Suprapubic skin (tissue), 4 donors: ENCODE measurements at regions not wholly inside any gene's neighbourhood (a gene's known extent, or its start where the extent isn't known, plus 50 kb on each side); places are given as distances from the start of the nearest gene placed in this dataset.

Source experiments
- DNase-seq, 2 donors: peaks; one replicate each; pipeline ENCODE4 v3.0.0-alpha.2; 2019; ENCODE audit warnings: low spot score in 2 of 2
- H3K27ac ChIP-seq: fragments of 200-600 bp; sonication (generic); one replicate; pipeline ENCODE4 v1.5.1; 2019
- H3K27me3 ChIP-seq: fragments of 200-600 bp; sonication (generic); one replicate; pipeline ENCODE4 v1.5.1; 2019
- H3K36me3 ChIP-seq: fragments of 200-600 bp; sonication (generic); one replicate; pipeline ENCODE4 v1.5.1; 2019
- H3K4me1 ChIP-seq: fragments of 200-600 bp; sonication (generic); one replicate; pipeline ENCODE4 v1.5.1; 2019
- H3K4me3 ChIP-seq: fragments of 200-600 bp; sonication (generic); one replicate; pipeline ENCODE4 v1.5.1; 2019; ENCODE audit warnings: mild to moderate bottlenecking
- H3K9me3 ChIP-seq: fragments of 200-600 bp; sonication (generic); one replicate; pipeline ENCODE4 v1.5.1; 2019
- EP300 ChIP-seq: sonication (generic); formaldehyde crosslinking; IDR thresholded peaks from one replicate; pipeline ENCODE4 v1.6.1; 2017; ENCODE audit warnings: antibody characterized with exemption
- POLR2A ChIP-seq, 2 donors: fragments of 450-650 bp; IDR thresholded peaks; one replicate each; pipeline ENCODE4 v1.6.1; 2017; ENCODE audit warnings: antibody characterized with exemption in 2 of 2, mild to moderate bottlenecking in 2 of 2, moderate library complexity in 2 of 2
- POLR2AphosphoS5 ChIP-seq, 3 donors: sonication (generic); formaldehyde crosslinking; IDR thresholded peaks; one replicate each; pipeline ENCODE4 v1.6.1; 2017; ENCODE audit warnings: antibody characterized with exemption in 3 of 3
- WGBS: methylation state at CpG from one replicate; pipeline ENCODE4 v1.1.5; 2018; 5-methylcytosine and 5-hydroxymethylcytosine counted together
- TF ChIP-seq, protein P1 (sequence below), 2 donors: fragments of 200-600 bp in 1 of 2; fragments of 450-650 bp in 1 of 2; sonication (generic) in 1 of 2; IDR thresholded peaks; one replicate each; pipeline ENCODE4 v1.5.1; 2016 to 2019; ENCODE audit warnings: antibody characterized with exemption in 2 of 2, mild to moderate bottlenecking in 1 of 2, moderate library complexity in 1 of 2

DNA sequence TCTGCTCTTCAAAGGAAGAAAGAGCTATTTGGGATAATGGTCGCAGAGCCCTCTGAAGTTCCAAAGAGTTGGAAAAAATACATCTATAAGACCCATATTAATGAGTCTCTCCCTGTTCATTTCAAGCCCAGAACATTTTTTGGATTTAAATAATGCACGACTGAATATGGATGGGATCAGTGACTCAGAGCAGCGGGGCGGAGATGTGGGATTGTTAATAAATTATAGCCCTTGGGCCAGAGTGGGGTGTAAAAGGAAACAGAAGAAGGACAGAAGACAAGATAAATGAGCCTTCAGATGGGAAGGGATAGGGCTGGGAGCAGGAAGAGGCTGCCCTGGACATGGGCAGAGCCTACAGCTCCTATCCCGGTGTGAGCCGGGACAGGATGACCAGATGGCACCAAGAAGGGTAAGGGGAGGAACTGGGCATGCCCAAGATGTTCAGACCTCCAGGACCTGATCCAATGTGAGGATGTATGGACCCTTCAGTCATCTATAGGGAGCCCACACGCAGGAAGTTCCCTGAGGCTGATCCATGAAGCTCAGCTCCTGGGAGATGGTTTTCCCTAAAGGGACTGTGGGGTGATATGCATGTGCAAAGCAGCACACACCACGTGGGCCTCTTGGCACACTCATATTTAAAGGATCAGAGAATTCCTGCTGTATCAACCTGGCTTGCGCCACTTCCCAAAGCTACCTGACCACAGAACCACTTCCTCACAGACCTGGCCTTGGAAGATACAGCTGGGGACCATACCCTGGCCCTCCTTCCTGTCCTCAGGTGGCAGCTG, 96.1 kb upstream of the PLXNA4 start:
- DNase-seq = no peak
- Histone ChIP-seq H3K27me3 (no peaks in the 10 kb centered on the region), H3K36me3 (no peaks in the 10 kb centered on the region), H3K9me3 (no peaks in the 10 kb centered on the region), H3K27ac (no peak overlapping the region), H3K4me1 (no peaks in the 10 kb centered on the region), H3K4me3 (no peak overlapping the region)
- TF ChIP-seq POLR2AphosphoS5 (IDR thresholded peaks at IDR 0.05) (no peak), POLR2A (IDR thresholded peaks at IDR 0.05) (no peak)
- TF ChIP-seq, protein P1, sequence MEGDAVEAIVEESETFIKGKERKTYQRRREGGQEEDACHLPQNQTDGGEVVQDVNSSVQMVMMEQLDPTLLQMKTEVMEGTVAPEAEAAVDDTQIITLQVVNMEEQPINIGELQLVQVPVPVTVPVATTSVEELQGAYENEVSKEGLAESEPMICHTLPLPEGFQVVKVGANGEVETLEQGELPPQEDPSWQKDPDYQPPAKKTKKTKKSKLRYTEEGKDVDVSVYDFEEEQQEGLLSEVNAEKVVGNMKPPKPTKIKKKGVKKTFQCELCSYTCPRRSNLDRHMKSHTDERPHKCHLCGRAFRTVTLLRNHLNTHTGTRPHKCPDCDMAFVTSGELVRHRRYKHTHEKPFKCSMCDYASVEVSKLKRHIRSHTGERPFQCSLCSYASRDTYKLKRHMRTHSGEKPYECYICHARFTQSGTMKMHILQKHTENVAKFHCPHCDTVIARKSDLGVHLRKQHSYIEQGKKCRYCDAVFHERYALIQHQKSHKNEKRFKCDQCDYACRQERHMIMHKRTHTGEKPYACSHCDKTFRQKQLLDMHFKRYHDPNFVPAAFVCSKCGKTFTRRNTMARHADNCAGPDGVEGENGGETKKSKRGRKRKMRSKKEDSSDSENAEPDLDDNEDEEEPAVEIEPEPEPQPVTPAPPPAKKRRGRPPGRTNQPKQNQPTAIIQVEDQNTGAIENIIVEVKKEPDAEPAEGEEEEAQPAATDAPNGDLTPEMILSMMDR (IDR thresholded peaks at IDR 0.05) = no peak
- WGBS = 86% methylated on average over 8 of the region's 9 CpGs

DNA sequence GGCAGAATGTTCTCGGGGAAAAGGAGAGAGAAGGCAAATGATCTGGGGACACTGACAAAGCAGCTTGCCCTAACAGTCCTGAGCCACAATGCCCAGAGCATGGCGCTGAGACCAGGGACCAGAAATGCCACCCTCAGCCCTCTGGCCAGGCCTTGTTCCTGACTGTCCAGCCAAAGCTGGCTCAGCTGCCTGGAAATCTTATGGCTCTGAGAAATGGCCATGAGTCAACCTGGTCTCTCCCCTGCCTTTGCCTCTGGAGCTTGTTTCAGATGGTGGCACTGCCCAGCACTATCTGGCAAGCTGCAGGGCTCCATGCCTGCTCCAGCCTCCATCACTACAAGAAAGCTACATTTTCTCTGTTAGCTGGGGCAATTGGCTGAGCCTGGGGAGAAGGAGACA, 90.5 kb upstream of the PLXNA4 start:
- WGBS = 86% methylated on average over 2 of the region's 2 CpGs

DNA sequence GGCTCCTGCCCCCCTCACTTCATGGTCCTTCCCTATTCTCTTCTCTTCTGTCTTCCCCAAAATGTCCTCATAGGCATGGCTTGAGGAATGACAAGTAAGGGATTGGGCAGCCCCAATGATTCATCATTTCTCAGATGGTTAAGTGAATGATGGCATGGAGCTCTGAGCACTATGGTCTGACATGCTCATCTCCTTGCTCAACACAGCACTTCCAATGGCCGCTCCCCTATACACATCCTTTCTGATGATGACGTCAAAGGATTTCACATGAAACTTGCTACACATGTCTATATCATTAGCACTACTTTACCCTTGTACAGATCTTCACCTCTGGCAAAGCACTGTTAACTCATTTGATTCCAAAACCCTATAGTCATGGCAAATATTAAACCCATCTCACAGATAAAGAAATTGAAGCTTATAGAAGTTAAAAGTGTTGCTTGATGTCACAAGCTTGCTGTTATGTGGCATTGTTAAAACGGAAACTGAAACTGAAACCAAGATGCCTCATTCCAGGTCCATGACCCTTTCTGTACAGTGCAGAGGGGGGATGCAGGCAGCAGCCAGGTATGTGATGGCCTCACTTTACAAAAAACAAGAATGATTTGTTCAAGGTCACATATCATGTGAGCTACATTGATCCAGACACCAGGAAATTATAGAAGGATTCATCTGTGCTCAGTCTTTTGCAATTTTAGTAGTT, 90.0 kb upstream of the PLXNA4 start:
- Histone ChIP-seq H3K36me3 (no peaks in the 10 kb centered on the region), H3K27me3 (no peaks in the 10 kb centered on the region), H3K4me3 (no peak overlapping the region), H3K4me1 (no peaks in the 10 kb centered on the region), H3K27ac (no peak overlapping the region), H3K9me3 (no peaks in the 10 kb centered on the region)
- TF ChIP-seq POLR2A (IDR thresholded peaks at IDR 0.05) (no peak), POLR2AphosphoS5 (IDR thresholded peaks at IDR 0.05) (no peak), EP300 (no peak)
- TF ChIP-seq, protein P1 (IDR thresholded peaks at IDR 0.05) = no peak
- 74% methylated on average over 3 of the region's 3 CpGs for WGBS
- no peak for DNase-seq

More for the DNA sequence above, 90.5 kb upstream of the PLXNA4 start:
- H3K4me3 ChIP-seq = no peak overlapping the region
- H3K9me3 ChIP-seq = no peaks in the 10 kb centered on the region
- no peak overlapping the region for H3K27ac ChIP-seq
- H3K36me3 ChIP-seq = no peaks in the 10 kb centered on the region
- no peak for TF ChIP-seq POLR2A (IDR thresholded peaks at IDR 0.05)
- TF ChIP-seq, protein P1 (IDR thresholded peaks at IDR 0.05) = no peak
- TF ChIP-seq POLR2AphosphoS5 (IDR thresholded peaks at IDR 0.05) = no peak
- TF ChIP-seq EP300 = no peak
- no peaks in the 10 kb centered on the region for H3K27me3 ChIP-seq
- DNase-seq = no peak
- H3K4me1 ChIP-seq = no peaks in the 10 kb centered on the region

DNA sequence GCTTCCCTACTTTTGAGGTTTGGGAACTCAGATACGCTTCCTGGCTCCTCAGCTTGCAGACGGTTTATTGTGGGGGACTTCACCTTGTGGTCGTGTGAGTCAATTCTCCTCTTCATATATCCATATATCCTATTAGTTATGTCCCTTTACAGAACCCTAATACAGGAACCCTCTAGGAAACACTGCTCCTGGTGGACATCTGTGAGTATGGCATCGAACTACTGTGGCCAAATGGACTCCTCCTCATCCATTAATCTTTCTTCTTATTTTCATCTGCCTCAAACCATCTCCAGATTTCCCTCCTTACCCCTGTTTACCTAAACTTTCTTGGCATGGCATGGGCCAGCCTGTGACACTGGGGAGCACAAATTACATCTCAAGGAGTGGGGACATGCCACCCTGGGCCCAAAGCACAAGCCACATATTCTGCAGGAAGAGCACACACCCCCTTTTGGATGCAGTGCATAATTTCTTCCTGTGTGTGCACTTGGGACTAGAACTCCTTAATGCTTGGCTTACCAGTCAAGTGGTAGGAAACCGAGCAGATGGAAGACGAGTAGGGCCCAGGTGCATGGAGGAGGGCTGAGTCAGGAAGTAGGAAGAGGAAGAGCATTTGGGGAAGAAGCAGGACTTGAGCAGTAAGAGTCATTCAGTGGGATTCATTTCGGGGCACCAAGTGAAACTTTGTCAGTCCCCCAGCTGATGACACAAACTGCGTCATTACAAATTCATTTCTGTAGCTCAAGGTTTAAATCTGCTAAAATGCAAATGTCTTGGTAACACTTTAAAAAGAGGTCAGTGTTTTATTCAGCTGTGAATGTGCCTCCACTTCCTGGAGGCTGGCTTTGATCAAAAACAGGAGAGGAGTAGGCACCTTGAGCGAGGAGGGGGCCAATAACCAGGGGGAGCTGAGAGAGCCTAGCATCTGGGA, 80.8 kb upstream of the PLXNA4 start:
- Histone ChIP-seq H3K9me3 (no peaks in the 10 kb centered on the region), H3K4me3 (no peak overlapping the region), H3K36me3 (no peaks in the 10 kb centered on the region), H3K27ac (no peak overlapping the region), H3K27me3 (no peaks in the 10 kb centered on the region), H3K4me1 (peaks cover 3% of the 10 kb centered on the region)
- TF ChIP-seq, protein P1 (IDR thresholded peaks at IDR 0.05) = peak in 1 of 2 donors; percentile 46
- no peak for TF ChIP-seq EP300
- 68% methylated on average over 9 of the region's 9 CpGs for WGBS
- no peak for DNase-seq

DNA sequence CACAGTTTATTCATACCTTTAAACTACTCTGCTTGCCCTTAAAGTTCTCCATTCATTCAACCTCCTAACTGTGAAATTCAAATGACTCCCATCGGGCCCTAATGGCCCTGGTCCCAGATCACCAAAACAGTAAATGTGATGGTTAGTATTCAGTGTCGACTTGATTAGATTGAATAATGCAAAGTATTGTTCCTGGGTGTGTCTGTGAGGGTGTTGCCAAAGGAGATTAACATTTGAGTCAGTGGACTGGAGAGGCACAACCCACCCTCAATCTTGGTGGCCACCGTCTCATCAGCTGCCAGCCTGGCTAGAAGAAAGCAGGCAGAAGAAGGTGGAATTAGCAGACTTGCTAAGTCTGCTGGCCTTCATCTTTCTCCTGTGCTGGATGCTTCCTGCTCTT, 80.1 kb upstream of the PLXNA4 start:
- Histone ChIP-seq H3K4me1 (peaks cover 3% of the 10 kb centered on the region), H3K9me3 (no peaks in the 10 kb centered on the region), H3K27ac (no peak overlapping the region), H3K36me3 (no peaks in the 10 kb centered on the region), H3K27me3 (no peaks in the 10 kb centered on the region), H3K4me3 (no peak overlapping the region)
- TF ChIP-seq POLR2AphosphoS5 (IDR thresholded peaks at IDR 0.05) (no peak), POLR2A (IDR thresholded peaks at IDR 0.05) (no peak), EP300 (no peak)
- TF ChIP-seq, protein P1 (IDR thresholded peaks at IDR 0.05) = no peak
- WGBS = 87% methylated on average over 3 of the region's 3 CpGs
- no peak for DNase-seq
